HCEC 1CT (cell line): ENCODE measurements at regions not wholly inside any gene's neighbourhood (a gene's known extent, or its start where the extent isn't known, plus 50 kb on each side); places are given as distances from the start of the nearest gene placed in this dataset.
"Not testable (repeated sequence)": the region's sequence is repeated elsewhere in the genome, so short reads cannot be mapped to it uniquely, and the experiment has no call there.

Experiments
- DNase-seq: peaks from one replicate; pipeline ENCODE4 v3.0.0-alpha.2; 2017

DNA sequence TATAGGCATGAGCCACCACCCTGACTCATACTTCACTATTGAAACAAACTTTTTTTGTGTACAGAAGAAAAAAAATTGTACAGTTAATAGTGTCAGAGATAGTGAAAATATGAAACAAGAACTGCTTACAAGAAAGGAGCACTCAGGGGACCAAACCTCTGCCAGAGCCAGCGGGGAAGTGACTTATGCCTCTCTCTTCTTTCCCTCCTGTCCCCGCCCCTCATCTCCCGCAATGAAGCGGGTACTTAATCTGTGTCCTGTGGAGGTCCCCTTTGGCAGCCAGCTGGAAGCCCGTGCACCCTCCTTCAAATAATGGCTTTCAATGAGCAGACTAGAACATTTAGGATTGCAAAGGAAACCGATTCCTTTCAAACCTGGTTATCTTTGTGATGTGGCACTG is 51.5 kb downstream of the PPIAL4A start:
- DNase-seq = not testable (repeated sequence)

DNA sequence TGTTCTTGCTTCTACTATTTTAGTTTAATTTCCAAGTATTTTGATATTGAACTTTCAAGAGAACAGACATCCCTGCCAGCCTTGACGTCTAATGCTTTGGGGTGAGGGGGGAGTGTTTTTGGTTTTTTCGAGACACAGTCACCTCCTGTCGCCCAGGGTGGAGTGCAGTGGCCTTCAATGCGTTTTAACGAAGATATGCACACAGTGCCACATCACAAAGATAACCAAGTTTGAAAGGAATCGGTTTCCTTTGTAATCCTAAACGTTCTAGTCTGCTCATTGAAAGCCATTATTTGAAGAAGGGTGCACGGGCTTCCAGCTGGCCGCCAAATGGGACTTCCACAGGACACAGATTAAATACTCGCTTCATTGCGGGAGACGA is 52.3 kb downstream of the PPIAL4A start:
- not testable (repeated sequence) for DNase-seq

- DNase-seq = peak; percentile 75
Measured at GRCh38 chr1:120942218-120942944, 52.8 kb downstream of the PPIAL4A start.

GRCh38 chr1:120942945-120943319 is 53.4 kb downstream of the PPIAL4A start:
- DNase-seq = not testable (repeated sequence)

DNA sequence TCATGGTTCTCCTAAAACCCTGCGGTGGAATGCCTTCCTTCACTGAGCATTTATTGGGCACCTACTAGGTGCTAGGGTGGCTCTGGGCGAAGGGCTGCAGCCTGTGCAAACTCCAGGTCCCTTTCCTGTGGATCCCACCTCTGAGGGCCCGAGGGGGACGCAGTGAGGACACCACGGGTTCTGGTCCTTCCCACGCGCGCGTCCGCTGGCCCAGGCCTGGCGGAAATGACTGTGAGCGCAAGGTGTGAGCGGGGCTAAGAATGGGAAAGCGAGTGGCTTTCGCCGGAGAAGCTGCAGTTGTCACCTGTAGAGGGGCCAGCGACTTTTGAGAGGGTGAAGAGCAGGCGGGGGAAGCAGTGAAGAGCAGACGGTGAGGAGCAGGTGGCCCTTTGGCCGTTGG is 55.1 kb downstream of the PPIAL4A start:
- not testable (repeated sequence) for DNase-seq

GRCh38 chr1:120945122-120945521 is 55.6 kb downstream of the PPIAL4A start:
- DNase-seq = not testable (repeated sequence)

GRCh38 chr1:120947114-120947513 is 57.5 kb downstream of the PPIAL4A start:
- not testable (repeated sequence) for DNase-seq

DNA sequence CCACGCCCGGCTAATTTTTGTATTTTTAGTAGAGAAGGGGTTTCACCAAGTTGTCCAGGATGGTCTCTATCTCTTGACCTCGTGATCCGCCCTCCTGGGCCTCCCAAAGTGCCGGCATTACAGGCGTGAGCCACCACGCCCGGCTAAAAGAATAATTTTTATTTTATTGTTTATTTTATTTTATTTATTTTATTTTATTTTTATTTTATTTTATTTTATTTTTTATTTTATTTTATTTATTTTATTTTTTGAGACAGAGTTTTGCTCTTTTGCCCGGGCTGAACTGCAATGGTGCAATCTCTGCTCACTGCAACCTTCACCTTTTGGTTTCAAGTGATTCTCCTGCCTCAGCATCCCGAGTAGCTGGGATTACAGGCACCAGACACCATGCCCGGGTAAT is 60.2 kb downstream of the PPIAL4A start:
- DNase-seq = not testable (repeated sequence)

GRCh38 chr1:120950633-120951032 is 61.1 kb downstream of the PPIAL4A start:
- not testable (repeated sequence) for DNase-seq

GRCh38 chr1:120951100-120951499 is 61.5 kb downstream of the PPIAL4A start:
- DNase-seq = not testable (repeated sequence)

- DNase-seq = not testable (repeated sequence)
Measured at GRCh38 chr1:120952207-120952870, 62.8 kb downstream of the PPIAL4A start.

GRCh38 chr1:120952871-120953265 is 63.3 kb downstream of the PPIAL4A start:
- DNase-seq = not testable (repeated sequence)

- no peak for DNase-seq
Measured at GRCh38 chr1:120954736-120955135, 65.2 kb downstream of the PPIAL4A start.

- DNase-seq = not testable (repeated sequence)
Measured at GRCh38 chr1:120955961-120956360, 66.4 kb downstream of the PPIAL4A start.

DNA sequence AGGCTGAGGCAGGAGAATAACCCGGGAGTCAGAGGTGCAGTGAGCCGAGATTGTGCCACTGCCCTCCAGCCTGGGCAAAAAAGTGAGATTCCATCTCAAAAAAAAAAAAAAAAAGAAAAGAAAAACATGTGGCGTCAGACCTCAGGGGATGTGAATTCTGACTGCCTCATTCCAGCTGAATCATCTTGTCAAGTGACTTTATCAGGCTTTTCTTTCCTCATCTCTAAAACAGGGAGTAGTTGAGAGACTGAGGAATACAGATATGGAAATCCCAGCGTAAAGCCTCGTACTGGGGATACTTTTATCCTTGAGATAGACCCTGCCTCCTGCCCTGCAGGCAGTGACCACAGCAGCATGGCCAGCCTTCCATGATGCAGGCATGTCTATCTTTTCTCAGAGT is 76.4 kb downstream of the PPIAL4A start:
- peak; percentile 2 for DNase-seq

GRCh38 chr1:120972863-120973262 is 83.3 kb downstream of the PPIAL4A start:
- peak; percentile 15 for DNase-seq

- DNase-seq = not testable (repeated sequence)
Measured at GRCh38 chr1:120973836-120974235, 84.3 kb downstream of the PPIAL4A start.

DNA sequence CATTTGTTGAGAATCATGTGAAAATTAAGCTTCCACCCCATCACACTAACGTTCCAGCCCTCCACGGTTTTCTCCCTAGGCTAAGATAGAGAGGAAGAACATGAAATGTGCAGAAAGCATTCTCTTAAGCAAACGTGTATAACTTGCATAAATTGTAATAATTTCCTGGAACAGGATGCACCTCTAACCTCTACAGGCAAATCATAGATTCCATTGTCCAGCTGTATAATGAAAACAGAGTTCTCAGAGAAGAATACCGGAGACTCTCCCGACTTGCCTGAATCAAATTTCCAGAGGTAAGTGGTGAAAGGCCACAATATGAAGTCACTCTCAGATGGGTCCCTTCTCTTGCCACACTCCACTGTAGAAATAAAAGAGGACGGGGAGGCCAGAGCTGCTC is 87.7 kb downstream of the PPIAL4A start:
- peak; percentile 1 for DNase-seq

DNA sequence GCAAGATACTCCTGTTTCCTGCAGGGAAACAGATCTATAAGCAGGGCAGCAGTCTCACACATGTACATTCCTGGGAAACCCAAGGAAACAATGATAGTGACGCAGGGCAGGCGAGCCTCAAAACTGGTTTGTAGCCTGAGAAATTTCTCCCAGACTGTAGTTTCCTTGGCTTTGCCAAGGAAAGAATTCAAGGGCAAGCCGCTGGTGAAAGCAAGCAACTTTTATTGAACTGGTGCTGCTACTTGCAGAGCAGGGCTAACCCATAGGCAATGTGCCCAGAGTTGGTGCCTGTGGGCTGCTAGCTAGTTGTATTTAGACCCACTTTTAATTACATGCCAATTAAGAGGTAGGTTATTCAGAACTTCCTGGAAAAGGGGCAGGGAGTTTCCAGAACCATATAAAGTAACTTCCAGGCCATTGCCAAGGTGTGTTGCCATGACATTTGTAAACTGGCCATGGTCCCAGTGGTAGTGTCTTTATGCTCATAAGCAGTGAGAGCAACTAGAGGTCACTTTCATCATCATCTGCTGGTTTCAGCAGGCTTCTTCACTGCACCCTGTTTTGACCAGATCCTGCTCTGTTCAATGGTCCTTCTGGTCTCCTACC is 92.0 kb downstream of the PPIAL4A start:
- not testable (repeated sequence) for DNase-seq

GRCh38 chr1:120994614-120995013 is 105.0 kb downstream of the PPIAL4A start:
- DNase-seq = not testable (repeated sequence)

GRCh38 chr1:120995025-120995424 is 105.5 kb downstream of the PPIAL4A start:
- not testable (repeated sequence) for DNase-seq

- not testable (repeated sequence) for DNase-seq
Measured at GRCh38 chr1:121001090-121001726, 111.6 kb downstream of the PPIAL4A start.

DNA sequence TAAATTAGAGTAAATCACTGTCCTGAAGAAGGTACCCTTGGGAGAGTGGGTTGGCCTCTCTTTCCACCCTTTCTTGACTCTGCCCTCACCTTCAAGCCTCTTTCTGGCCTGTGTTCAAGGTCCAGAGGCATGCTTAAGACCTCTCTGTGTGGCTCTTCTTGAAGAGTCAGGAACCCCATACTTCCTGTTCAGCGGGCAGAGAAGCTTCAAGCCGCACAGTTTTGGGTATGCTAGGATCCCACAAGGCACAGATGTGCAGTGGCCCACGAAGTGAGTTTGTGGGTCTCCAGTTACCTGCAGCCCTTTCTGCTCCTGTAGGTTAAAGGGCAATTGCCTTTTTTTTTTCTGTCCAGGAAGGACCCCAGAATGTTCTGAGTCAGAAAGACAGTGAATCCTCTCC is 113.7 kb downstream of the PPIAL4A start:
- not testable (repeated sequence) for DNase-seq
